Loucy (cell line): ENCODE measurements at regions not wholly inside any gene's neighbourhood (a gene's known extent, or its start where the extent isn't known, plus 50 kb on each side); places are given as distances from the start of the nearest gene placed in this dataset.

ENCODE experiments used
- H2AFZ ChIP-seq: fragments of 200-600 bp; sonication (generic); 2 replicates; pipeline ENCODE4 v1.6.0; 2016; ENCODE audit warnings: antibody characterized with exemption, mild to moderate bottlenecking, low read length, moderate library complexity
- H3F3A ChIP-seq: fragments of 200-600 bp; 2 replicates; pipeline ENCODE4 v1.6.0; 2016; ENCODE audit warnings: antibody characterized with exemption, low read depth, mild to moderate bottlenecking
- H3K27me3 ChIP-seq: fragments of 200-600 bp; sonication (generic); 2 replicates; pipeline ENCODE4 v1.6.1; 2014; ENCODE audit warnings: low read length, mild to moderate bottlenecking; ENCODE audit not compliant: insufficient read depth, poor library complexity, severe bottlenecking
- H3K36me3 ChIP-seq: fragments of 200-600 bp; sonication (generic); 2 replicates; pipeline ENCODE4 v1.6.1; 2016; ENCODE audit warnings: low read length; ENCODE audit not compliant: insufficient read depth
- H3K4me1 ChIP-seq: fragments of 200-600 bp; sonication (generic); 2 replicates; pipeline ENCODE4 v1.5.1; 2014; ENCODE audit warnings: low read length, mild to moderate bottlenecking; ENCODE audit not compliant: insufficient read depth, poor library complexity, severe bottlenecking
- H3K4me2 ChIP-seq: fragments of 200-600 bp; sonication (generic); 2 replicates; pipeline ENCODE4 v1.6.0; 2014; ENCODE audit warnings: antibody characterized with exemption, low read length, low read depth, mild to moderate bottlenecking; ENCODE audit not compliant: poor library complexity, severe bottlenecking
- H3K4me3 ChIP-seq: fragments of 200-600 bp; sonication (generic); 2 replicates; pipeline ENCODE4 v1.5.1; 2014; ENCODE audit warnings: low read length, mild to moderate bottlenecking, mixed read lengths; ENCODE audit not compliant: poor library complexity, severe bottlenecking
- H3K79me2 ChIP-seq: fragments of 200-600 bp; sonication (generic); 2 replicates; pipeline ENCODE4 v1.6.1; 2014; ENCODE audit warnings: low read length; ENCODE audit not compliant: insufficient read depth
- H3K9ac ChIP-seq: fragments of 200-600 bp; sonication (generic); 2 replicates; pipeline ENCODE4 v1.6.0; 2014; ENCODE audit warnings: mild to moderate bottlenecking, low read depth, low read length, moderate library complexity; ENCODE audit not compliant: poor library complexity, severe bottlenecking
- H3K9me2 ChIP-seq: fragments of 200-600 bp; sonication (generic); replicated peaks from 2 replicates; pipeline ENCODE4 v1.6.1; 2016; ENCODE audit warnings: low read depth, low read length, mixed read lengths
- H3K9me3 ChIP-seq: fragments of 200-600 bp; sonication (generic); 2 replicates; pipeline ENCODE4 v1.6.1; 2014; ENCODE audit warnings: mild to moderate bottlenecking, antibody characterized with exemption, low read length, low read depth; ENCODE audit not compliant: insufficient read depth
- H4K20me1 ChIP-seq: fragments of 200-600 bp; sonication (generic); 2 replicates; pipeline ENCODE4 v1.6.0; 2014; ENCODE audit warnings: antibody characterized with exemption, low read length, mild to moderate bottlenecking; ENCODE audit not compliant: insufficient read depth, poor library complexity, severe bottlenecking
- CTCF ChIP-seq: fragments of 200-600 bp; sonication (generic); conservative IDR thresholded peaks from 2 replicates; pipeline ENCODE4 v1.5.1; 2014; ENCODE audit warnings: mild to moderate bottlenecking, antibody characterized with exemption, low read length
- EZH2phosphoT487 ChIP-seq: fragments of 200-600 bp; IDR thresholded peaks from 2 replicates; pipeline ENCODE4 v1.6.1; 2018; ENCODE audit warnings: antibody characterized with exemption, mild to moderate bottlenecking, moderate library complexity, borderline replicate concordance

GRCh38 chr2:52452201-52452600 lies 1315.4 kb upstream of the CHAC2 start:
- Histone ChIP-seq H3K4me3 (no peak overlapping the region), H3K9me2 (no peaks in the 10 kb centered on the region), H3K79me2 (no peaks in the 10 kb centered on the region), H3K9ac (no peak overlapping the region), H2AFZ (no peak overlapping the region), H3K36me3 (no peaks in the 10 kb centered on the region), H3K27me3 (no peaks in the 10 kb centered on the region), H3K4me1 (no peaks in the 10 kb centered on the region), H4K20me1 (no peaks in the 10 kb centered on the region), H3F3A (no peaks in the 10 kb centered on the region), H3K4me2 (no peak overlapping the region), H3K9me3 (no peaks in the 10 kb centered on the region)
- TF ChIP-seq EZH2phosphoT487: no peak
- no peak for TF ChIP-seq CTCF

- no peak for TF ChIP-seq CTCF
- TF ChIP-seq EZH2phosphoT487: no peak
- Histone ChIP-seq H2AFZ (no peak overlapping the region), H3K79me2 (no peaks in the 10 kb centered on the region), H3K27me3 (no peaks in the 10 kb centered on the region), H3K4me1 (no peaks in the 10 kb centered on the region), H4K20me1 (no peaks in the 10 kb centered on the region), H3F3A (no peaks in the 10 kb centered on the region), H3K36me3 (no peaks in the 10 kb centered on the region), H3K9me2 (no peaks in the 10 kb centered on the region), H3K4me3 (no peak overlapping the region), H3K4me2 (no peak overlapping the region), H3K9me3 (no peaks in the 10 kb centered on the region), H3K9ac (no peak overlapping the region)
These were observed 1321.9 kb upstream of the CHAC2 start for GRCh38 chr2:52445686-52446085.

- Histone ChIP-seq H3K36me3 (no peaks in the 10 kb centered on the region), H3K9ac (no peak overlapping the region), H3F3A (no peaks in the 10 kb centered on the region), H4K20me1 (no peaks in the 10 kb centered on the region), H3K4me2 (no peak overlapping the region), H3K4me3 (no peak overlapping the region), H3K9me2 (no peaks in the 10 kb centered on the region), H3K27me3 (no peaks in the 10 kb centered on the region), H3K4me1 (no peaks in the 10 kb centered on the region), H3K9me3 (peaks cover 3% of the 10 kb centered on the region; the same call in 1 of the 2 replicates), H3K79me2 (no peaks in the 10 kb centered on the region), H2AFZ (no peak overlapping the region)
- TF ChIP-seq CTCF (no peak), EZH2phosphoT487 (no peak)
These were observed 1336.2 kb upstream of the CHAC2 start for GRCh38 chr2:52431352-52431760.
